WTC11 (cell line): ENCODE measurements at regions not wholly inside any gene's neighbourhood (a gene's known extent, or its start where the extent isn't known, plus 50 kb on each side); places are given as distances from the start of the nearest gene placed in this dataset.

Experiments
- ATAC-seq: fragments of 200-7000 bp; cut with Tn5 transposase; 2 replicates; pipeline ENCODE4 v1.10.0; 2021; ENCODE audit warnings: mild to moderate bottlenecking, moderate library complexity
- CTCF ChIA-PET: fragments of 300-600 bp; sonication (Branson Sonifier 250); formaldehyde crosslinking; loops from one replicate; lab custom pipeline; 2021; ENCODE audit warnings: antibody characterized with exemption; lab: Charles Lee
- POLR2A ChIA-PET: fragments of 350-600 bp; sonication (Branson Sonifier 250); formaldehyde crosslinking; loops from one replicate; lab custom pipeline; 2021; ENCODE audit warnings: antibody characterized with exemption; lab: Charles Lee
- DNase-seq: peaks from one replicate; pipeline ENCODE4 v3.0.0; 2021; ENCODE audit warnings: low spot score
- H3K27ac Mint-ChIP-seq: 2 replicates; pipeline ENCODE4 v1.8.0; 2021; ENCODE audit warnings: mixed read lengths
- H3K27me3 Mint-ChIP-seq: 2 replicates; pipeline ENCODE4 v1.8.0; 2021; ENCODE audit warnings: low read depth, mild to moderate bottlenecking, moderate library complexity, mixed read lengths
- H3K36me3 Mint-ChIP-seq: 2 replicates; pipeline ENCODE4 v1.8.0; 2021; ENCODE audit warnings: mixed read lengths
- H3K4me1 Mint-ChIP-seq: 2 replicates; pipeline ENCODE4 v1.8.0; 2022; ENCODE audit warnings: mixed read lengths
- H3K4me3 Mint-ChIP-seq: 2 replicates; pipeline ENCODE4 v1.8.0; 2021; ENCODE audit warnings: mild to moderate bottlenecking, moderate library complexity, mixed read lengths
- H3K9me3 Mint-ChIP-seq: 2 replicates; pipeline ENCODE4 v1.8.0; 2021; ENCODE audit warnings: mixed read lengths
- ARID4B ChIP-seq: sonication (generic); formaldehyde crosslinking; IDR thresholded peaks from 2 replicates; pipeline ENCODE4 v1.8.0; 2023; ENCODE audit warnings: missing genetic modification reagents, mild to moderate bottlenecking, borderline replicate concordance
- CBFB ChIP-seq: sonication (generic); formaldehyde crosslinking; IDR thresholded peaks from 2 replicates; pipeline ENCODE4 v1.8.1; 2022; ENCODE audit warnings: mild to moderate bottlenecking, low read depth, missing genetic modification reagents
- FOXP1 ChIP-seq: sonication (generic); formaldehyde crosslinking; IDR thresholded peaks from 2 replicates; pipeline ENCODE4 v1.8.0; 2022; ENCODE audit warnings: missing genetic modification reagents, mild to moderate bottlenecking, moderate library complexity, borderline replicate concordance
- FOXP4 ChIP-seq: sonication (generic); formaldehyde crosslinking; IDR thresholded peaks from 2 replicates; pipeline ENCODE4 v1.8.0; 2022; ENCODE audit warnings: mild to moderate bottlenecking, missing genetic modification reagents
- GABPB1 ChIP-seq: sonication (generic); formaldehyde crosslinking; IDR thresholded peaks from 2 replicates; pipeline ENCODE4 v1.8.1; 2023; ENCODE audit warnings: mild to moderate bottlenecking, missing genetic modification reagents
- GTF2I ChIP-seq: fragments of 250-450 bp; sonication (Bioruptor Pico); conservative IDR thresholded peaks from 2 replicates; pipeline ENCODE4 v1.4.0; 2021; ENCODE audit warnings: mild to moderate bottlenecking
- HMGXB4 ChIP-seq: sonication (generic); formaldehyde crosslinking; IDR thresholded peaks from 2 replicates; pipeline ENCODE4 v1.8.1; 2023; ENCODE audit warnings: mild to moderate bottlenecking, moderate library complexity, missing genetic modification reagents
- IRF2 ChIP-seq: sonication (generic); formaldehyde crosslinking; IDR thresholded peaks from 2 replicates; pipeline ENCODE4 v1.8.0; 2022; ENCODE audit warnings: low read depth, missing genetic modification reagents, borderline replicate concordance
- NFE2L1 ChIP-seq: sonication (generic); formaldehyde crosslinking; IDR thresholded peaks from 2 replicates; pipeline ENCODE4 v1.8.1; 2023; ENCODE audit warnings: missing genetic modification reagents
- NFYB ChIP-seq: sonication (generic); formaldehyde crosslinking; conservative IDR thresholded peaks from 2 replicates; pipeline ENCODE4 v1.8.0; 2022; ENCODE audit warnings: low read depth, missing genetic modification reagents
- RORB ChIP-seq: fragments of 250-450 bp; sonication (Bioruptor Pico); IDR thresholded peaks from 2 replicates; pipeline ENCODE4 v1.9.0; 2021; ENCODE audit warnings: mild to moderate bottlenecking
- SMAD3 ChIP-seq: sonication (generic); formaldehyde crosslinking; IDR thresholded peaks from 2 replicates; pipeline ENCODE4 v1.8.0; 2022; ENCODE audit warnings: missing genetic modification reagents, mild to moderate bottlenecking, borderline replicate concordance
- TEAD1 ChIP-seq: sonication (generic); formaldehyde crosslinking; IDR thresholded peaks from 2 replicates; pipeline ENCODE4 v1.8.0; 2022; ENCODE audit warnings: mild to moderate bottlenecking, missing genetic modification reagents
- TP53 ChIP-seq: sonication (generic); formaldehyde crosslinking; IDR thresholded peaks from 2 replicates; pipeline ENCODE4 v1.8.1; 2023; ENCODE audit warnings: mild to moderate bottlenecking, missing genetic modification reagents
- ZNF219 ChIP-seq: sonication (generic); formaldehyde crosslinking; IDR thresholded peaks from 2 replicates; pipeline ENCODE4 v1.8.0; 2023; ENCODE audit warnings: missing genetic modification reagents, mild to moderate bottlenecking, borderline replicate concordance
- ZNF532 ChIP-seq: fragments of 250-450 bp; sonication (Bioruptor Pico); IDR thresholded peaks from 2 replicates; pipeline ENCODE4 v1.9.0; 2021; ENCODE audit warnings: mild to moderate bottlenecking, borderline replicate concordance
- TF ChIP-seq, protein P1 (sequence below): sonication (generic); formaldehyde crosslinking; IDR thresholded peaks from 2 replicates; pipeline ENCODE4 v1.8.0; 2023; ENCODE audit warnings: mild to moderate bottlenecking, missing genetic modification reagents
- TF ChIP-seq, protein P2 (sequence below): sonication (generic); formaldehyde crosslinking; IDR thresholded peaks from 2 replicates; pipeline ENCODE4 v1.8.1; 2023; ENCODE audit warnings: mild to moderate bottlenecking, missing genetic modification reagents, moderate library complexity
- TF ChIP-seq, protein P3 (sequence below): sonication (generic); formaldehyde crosslinking; IDR thresholded peaks from 2 replicates; pipeline ENCODE4 v1.8.1; 2022; ENCODE audit warnings: mild to moderate bottlenecking, moderate library complexity, missing genetic modification reagents

DNA sequence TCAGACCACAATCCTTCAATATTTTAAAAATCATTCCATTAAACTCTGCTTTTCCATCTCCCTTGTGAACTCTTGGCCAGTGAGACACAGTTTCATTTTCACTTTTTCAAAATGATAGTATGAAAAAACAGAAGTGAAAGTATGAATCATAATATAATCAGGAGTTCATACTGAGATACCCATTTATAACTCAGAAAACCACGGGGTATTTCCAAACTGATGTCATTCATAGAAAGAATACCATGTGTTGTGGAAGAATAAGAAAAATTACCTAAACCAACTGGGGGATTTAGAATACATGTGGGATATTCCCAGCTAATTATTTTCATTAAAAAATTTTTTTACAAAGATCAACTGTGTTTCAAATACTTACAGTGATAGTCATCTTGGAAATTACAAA lies 149.9 kb downstream of the MRPL39 start:
- Mint-ChIP-seq H3K27me3 (no peaks in the 10 kb centered on the region; the same call in 1 of the 2 replicates), H3K36me3 (no peaks in the 10 kb centered on the region), H3K4me1 (no peaks in the 10 kb centered on the region), H3K27ac (no peak overlapping the region), H3K4me3 (no peak overlapping the region), H3K9me3 (no peaks in the 10 kb centered on the region; the same call in 1 of the 2 replicates)
- ChIA-PET POLR2A (no interaction called here), CTCF (no interaction called here)
- no peak for DNase-seq
- ATAC-seq: no peak
- TF ChIP-seq SMAD3 (no peak), IRF2 (CRISPR knock-in tag) (no peak), RORB (CRISPR knock-in tag) (no peak), FOXP1 (CRISPR knock-in tag) (no peak), NFE2L1 (CRISPR knock-in tag) (no peak), ZNF532 (no peak), GABPB1 (CRISPR knock-in tag) (no peak), TEAD1 (CRISPR knock-in tag) (no peak), ZNF219 (no peak)
- TF ChIP-seq, protein P1, sequence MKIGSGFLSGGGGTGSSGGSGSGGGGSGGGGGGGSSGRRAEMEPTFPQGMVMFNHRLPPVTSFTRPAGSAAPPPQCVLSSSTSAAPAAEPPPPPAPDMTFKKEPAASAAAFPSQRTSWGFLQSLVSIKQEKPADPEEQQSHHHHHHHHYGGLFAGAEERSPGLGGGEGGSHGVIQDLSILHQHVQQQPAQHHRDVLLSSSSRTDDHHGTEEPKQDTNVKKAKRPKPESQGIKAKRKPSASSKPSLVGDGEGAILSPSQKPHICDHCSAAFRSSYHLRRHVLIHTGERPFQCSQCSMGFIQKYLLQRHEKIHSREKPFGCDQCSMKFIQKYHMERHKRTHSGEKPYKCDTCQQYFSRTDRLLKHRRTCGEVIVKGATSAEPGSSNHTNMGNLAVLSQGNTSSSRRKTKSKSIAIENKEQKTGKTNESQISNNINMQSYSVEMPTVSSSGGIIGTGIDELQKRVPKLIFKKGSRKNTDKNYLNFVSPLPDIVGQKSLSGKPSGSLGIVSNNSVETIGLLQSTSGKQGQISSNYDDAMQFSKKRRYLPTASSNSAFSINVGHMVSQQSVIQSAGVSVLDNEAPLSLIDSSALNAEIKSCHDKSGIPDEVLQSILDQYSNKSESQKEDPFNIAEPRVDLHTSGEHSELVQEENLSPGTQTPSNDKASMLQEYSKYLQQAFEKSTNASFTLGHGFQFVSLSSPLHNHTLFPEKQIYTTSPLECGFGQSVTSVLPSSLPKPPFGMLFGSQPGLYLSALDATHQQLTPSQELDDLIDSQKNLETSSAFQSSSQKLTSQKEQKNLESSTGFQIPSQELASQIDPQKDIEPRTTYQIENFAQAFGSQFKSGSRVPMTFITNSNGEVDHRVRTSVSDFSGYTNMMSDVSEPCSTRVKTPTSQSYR: no peak
- TF ChIP-seq, protein P2, sequence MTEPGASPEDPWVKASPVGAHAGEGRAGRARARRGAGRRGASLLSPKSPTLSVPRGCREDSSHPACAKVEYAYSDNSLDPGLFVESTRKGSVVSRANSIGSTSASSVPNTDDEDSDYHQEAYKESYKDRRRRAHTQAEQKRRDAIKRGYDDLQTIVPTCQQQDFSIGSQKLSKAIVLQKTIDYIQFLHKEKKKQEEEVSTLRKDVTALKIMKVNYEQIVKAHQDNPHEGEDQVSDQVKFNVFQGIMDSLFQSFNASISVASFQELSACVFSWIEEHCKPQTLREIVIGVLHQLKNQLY (CRISPR knock-in tag): no peak

DNA sequence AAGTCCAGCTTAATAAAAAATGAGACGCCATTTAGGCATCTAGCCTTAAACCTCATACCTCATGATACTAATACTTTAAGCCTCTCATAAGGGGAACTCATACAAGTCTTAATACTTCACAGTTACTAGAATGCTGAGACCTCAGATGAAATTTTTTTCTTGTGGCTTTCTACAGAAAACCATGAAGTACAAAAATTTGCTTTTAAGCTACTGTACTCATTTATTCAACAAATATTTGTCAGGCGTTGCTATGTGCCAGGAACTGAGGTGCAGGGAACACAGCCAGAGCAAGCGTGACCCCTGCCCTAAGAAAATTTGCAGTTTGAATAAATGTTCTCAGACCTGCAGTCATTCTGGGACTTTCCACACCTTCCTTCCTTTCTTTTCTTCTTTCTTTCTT lies 150.6 kb downstream of the MRPL39 start:
- POLR2A ChIA-PET: no interaction called here
- H3K36me3 Mint-ChIP-seq: no peaks in the 10 kb centered on the region
- H3K4me3 Mint-ChIP-seq: no peak overlapping the region
- DNase-seq: no peak
- H3K4me1 Mint-ChIP-seq: no peaks in the 10 kb centered on the region
- ATAC-seq: no peak
- no peak overlapping the region for H3K27ac Mint-ChIP-seq
- no peaks in the 10 kb centered on the region; the same call in 1 of the 2 replicates for H3K9me3 Mint-ChIP-seq
- no peaks in the 10 kb centered on the region; the same call in 1 of the 2 replicates for H3K27me3 Mint-ChIP-seq
- CTCF ChIA-PET: no interaction called here
- TF ChIP-seq CBFB: no peak
- TF ChIP-seq HMGXB4 (CRISPR knock-in tag): no peak
- TF ChIP-seq ARID4B (CRISPR knock-in tag): no peak
- no peak for TF ChIP-seq GTF2I (CRISPR knock-in tag)
- TF ChIP-seq, protein P3, sequence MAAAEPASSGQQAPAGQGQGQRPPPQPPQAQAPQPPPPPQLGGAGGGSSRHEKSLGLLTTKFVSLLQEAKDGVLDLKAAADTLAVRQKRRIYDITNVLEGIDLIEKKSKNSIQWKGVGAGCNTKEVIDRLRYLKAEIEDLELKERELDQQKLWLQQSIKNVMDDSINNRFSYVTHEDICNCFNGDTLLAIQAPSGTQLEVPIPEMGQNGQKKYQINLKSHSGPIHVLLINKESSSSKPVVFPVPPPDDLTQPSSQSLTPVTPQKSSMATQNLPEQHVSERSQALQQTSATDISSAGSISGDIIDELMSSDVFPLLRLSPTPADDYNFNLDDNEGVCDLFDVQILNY (CRISPR knock-in tag): no peak
- no peak for TF ChIP-seq TP53 (CRISPR knock-in tag)
- no peak for TF ChIP-seq FOXP1 (CRISPR knock-in tag)
- no peak for TF ChIP-seq FOXP4 (CRISPR knock-in tag)
- TF ChIP-seq NFYB (CRISPR knock-in tag): no peak
